ENCODE measurements at regions not wholly inside any gene's neighbourhood (a gene's known extent, or its start where the extent isn't known, plus 50 kb on each side); places are given as distances from the start of the nearest gene placed in this dataset.

DNA sequence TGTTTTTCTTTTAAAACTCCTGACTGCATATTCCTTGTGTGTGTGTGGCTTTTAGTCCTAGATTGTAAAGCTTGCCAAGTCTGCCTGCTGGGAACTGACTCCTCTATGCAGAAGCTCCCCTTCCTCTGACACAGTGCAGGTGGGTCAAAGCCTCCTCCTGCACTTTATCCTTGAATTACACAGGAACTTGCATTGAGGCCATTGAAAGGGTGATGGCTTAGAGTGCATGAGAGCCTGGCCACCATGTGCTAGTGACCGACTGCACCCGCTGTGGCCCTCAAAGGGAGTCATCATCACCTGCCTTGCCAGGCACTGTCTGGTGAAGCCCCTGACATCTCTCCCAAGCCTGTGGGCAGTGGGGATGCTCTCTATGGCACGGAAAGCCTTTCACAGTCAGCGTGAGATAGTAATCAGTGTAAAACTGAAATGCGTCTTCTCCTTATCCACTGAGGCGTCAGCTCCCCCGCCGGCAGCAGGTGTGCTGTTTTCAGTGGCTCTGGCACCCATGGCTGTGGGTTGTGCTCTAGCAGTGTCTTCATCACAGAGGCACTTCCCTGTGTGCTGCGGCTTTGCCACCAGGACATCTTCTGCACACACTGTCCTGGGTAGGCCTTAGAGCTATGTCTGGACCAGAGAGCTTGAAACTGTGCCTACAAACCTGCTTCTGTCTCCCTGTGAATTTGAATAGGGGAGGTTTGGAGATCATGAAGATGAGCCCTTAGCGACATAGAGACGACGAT, 87.9 kb downstream of the THBS2 start:
- H3K4me3 Mint-ChIP-seq, result no peak overlapping the region
- H3K9me3 ChIP-seq (ENCODE audit: control insufficient read depth, low read length, poor library complexity, severe bottlenecking), result no peaks in the 10 kb centered on the region
- DNase-seq (no peak), ATAC-seq (no peak)
- no peaks in the 10 kb centered on the region for H3K4me1 Mint-ChIP-seq
- H3K27ac Mint-ChIP-seq, result peak overlapping the region; percentile 54
- H3K27me3 Mint-ChIP-seq, result peaks cover 39% of the 10 kb centered on the region
- H3K36me3 Mint-ChIP-seq (ENCODE audit: low read depth), result no peaks in the 10 kb centered on the region

DNA sequence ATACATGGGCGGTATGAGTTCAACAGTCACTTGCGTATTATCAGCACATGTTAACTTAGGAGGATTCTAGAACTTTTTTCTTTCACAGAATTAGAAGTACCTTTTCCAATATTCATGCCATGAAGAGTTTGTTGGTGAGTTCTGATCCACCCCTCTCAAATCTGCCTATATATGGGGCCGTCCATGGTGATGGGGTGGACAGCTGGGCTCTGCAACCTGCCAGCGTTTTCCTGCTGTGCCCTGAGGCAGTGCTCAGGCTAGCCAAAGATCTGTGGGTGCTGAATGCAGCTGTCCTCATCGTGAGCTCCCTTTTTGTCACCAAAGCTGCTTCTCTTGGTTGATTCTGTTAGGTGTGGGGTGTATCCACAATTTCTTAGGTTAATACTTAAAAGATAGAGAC, 88.7 kb downstream of the THBS2 start:
- peak overlapping the region; percentile 32 for H3K27ac Mint-ChIP-seq
- H3K4me1 Mint-ChIP-seq, result no peaks in the 10 kb centered on the region
- H3K4me3 Mint-ChIP-seq, result no peak overlapping the region
- H3K27me3 Mint-ChIP-seq, result peaks cover 37% of the 10 kb centered on the region
- ATAC-seq (no peak), DNase-seq (no peak)
- H3K36me3 Mint-ChIP-seq (ENCODE audit: low read depth), result no peaks in the 10 kb centered on the region
- H3K9me3 ChIP-seq (ENCODE audit: control insufficient read depth, low read length, poor library complexity, severe bottlenecking), result no peaks in the 10 kb centered on the region

DNA sequence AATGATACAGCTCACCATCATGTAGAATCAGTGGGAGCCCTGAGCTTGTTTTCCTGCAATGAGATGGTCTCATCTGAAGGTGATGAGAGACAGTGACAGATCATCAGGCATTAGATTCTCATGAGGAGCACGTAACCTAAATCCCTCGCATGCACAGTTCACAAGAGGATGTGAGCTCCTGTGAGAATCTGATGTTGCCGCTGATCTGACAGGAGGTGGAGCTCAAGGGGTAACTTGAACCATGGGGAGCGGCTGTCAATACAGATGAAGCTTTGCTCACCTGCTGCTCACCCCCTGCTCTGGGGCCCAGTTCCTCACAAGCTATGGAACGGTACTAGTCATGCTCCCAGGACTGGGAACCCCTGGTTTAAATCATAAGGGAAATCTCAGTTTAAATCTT, 89.2 kb downstream of the THBS2 start:
- no peak overlapping the region for H3K27ac Mint-ChIP-seq
- ATAC-seq (no peak), DNase-seq (no peak)
- no peaks in the 10 kb centered on the region for H3K4me1 Mint-ChIP-seq
- H3K27me3 Mint-ChIP-seq, result peaks cover 41% of the 10 kb centered on the region
- H3K4me3 Mint-ChIP-seq, result no peak overlapping the region
- no peaks in the 10 kb centered on the region for H3K36me3 Mint-ChIP-seq (ENCODE audit: low read depth)
- no peaks in the 10 kb centered on the region for H3K9me3 ChIP-seq (ENCODE audit: control insufficient read depth, low read length, poor library complexity, severe bottlenecking)

DNA sequence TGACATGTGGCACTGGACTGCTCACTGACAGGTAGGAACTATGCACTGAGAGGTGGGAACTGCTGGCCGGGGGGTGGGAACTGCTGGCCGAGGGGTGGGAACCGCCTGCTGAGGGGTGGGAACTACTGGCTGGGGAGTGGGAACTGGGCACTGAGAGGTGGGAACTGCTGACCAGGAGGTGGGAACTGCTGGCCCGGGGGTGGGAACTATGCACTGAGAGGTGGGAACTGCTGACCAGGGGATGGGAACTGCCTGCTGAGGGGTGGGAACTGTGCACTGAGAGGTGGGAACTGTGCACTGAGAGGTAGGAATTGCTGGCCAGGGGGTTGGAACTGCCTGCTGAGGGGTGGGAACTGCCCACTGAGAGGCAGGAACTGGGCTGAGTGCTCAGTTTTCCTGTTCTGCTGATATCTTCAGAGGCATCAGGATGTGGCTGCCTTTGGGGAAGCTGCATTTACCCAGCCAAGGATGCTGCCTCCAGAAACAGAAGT, 90.2 kb downstream of the THBS2 start:
- no peak for DNase-seq
- ATAC-seq, result no peak
- Mint-ChIP-seq H3K27me3 (peaks cover 41% of the 10 kb centered on the region), H3K36me3 (ENCODE audit: low read depth) (no peaks in the 10 kb centered on the region), H3K4me1 (no peaks in the 10 kb centered on the region), H3K27ac (no peak overlapping the region), H3K4me3 (no peak overlapping the region)
- H3K9me3 ChIP-seq (ENCODE audit: control insufficient read depth, low read length, poor library complexity, severe bottlenecking), result no peaks in the 10 kb centered on the region

DNA sequence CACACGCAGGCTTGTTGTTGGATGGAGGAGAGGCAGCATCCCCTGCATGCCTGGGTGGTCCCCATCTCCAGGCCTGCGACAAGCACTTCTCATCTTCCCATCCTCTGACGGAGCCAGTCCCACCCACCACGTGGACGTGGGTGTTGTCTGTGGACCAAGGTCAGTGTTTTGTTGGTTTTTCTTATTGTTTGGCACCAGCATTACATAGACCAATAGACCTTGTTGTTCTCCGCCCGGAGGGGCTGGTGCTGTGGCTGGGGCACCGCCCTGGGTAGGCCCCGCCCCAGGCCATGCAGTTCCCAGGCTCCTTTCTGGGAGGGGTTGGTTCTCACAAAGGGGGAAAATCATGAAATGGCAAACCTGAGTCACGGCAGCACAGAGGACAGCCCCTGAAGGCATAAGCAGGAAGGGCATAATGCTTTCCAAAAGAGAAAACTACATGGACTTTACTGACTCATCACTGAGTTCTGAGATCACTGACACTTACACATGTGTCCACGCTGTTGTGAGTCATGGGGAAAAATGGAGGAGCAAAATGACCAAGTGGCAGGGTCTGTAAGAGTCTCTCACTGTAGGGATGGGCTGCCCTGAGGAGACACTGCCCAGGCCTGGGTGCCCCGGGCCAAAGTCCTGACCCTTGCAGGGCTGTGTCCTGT, 90.8 kb downstream of the THBS2 start:
- H3K27ac Mint-ChIP-seq, result no peak overlapping the region
- no peak for DNase-seq
- no peaks in the 10 kb centered on the region for H3K9me3 ChIP-seq (ENCODE audit: control insufficient read depth, low read length, poor library complexity, severe bottlenecking)
- peaks cover 37% of the 10 kb centered on the region for H3K27me3 Mint-ChIP-seq
- H3K4me1 Mint-ChIP-seq, result no peaks in the 10 kb centered on the region
- no peak for ATAC-seq
- no peak overlapping the region for H3K4me3 Mint-ChIP-seq
- H3K36me3 Mint-ChIP-seq (ENCODE audit: low read depth), result no peaks in the 10 kb centered on the region

DNA sequence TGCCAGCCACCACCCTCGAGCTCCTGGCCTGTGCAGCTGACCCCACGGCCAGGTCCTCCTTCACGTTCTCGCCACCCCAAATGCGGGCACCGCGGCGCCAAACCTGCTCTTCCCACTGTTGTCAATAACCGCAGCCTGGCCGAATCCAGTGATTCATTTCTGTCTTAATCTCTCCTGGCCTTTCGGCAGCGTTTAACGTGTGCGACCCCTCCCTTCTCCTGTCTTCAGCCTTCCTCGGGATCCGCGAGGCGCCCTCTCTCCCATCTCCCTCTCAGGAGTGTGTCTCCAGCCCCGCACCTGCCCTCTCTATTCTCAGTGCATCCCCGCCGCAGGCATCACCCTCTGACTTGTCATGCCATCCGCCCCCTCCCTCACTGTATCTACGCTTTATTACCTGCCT, 91.4 kb downstream of the THBS2 start:
- no peak for DNase-seq
- no peaks in the 10 kb centered on the region for H3K4me1 Mint-ChIP-seq
- H3K27me3 Mint-ChIP-seq, result peaks cover 39% of the 10 kb centered on the region
- no peak for ATAC-seq
- H3K4me3 Mint-ChIP-seq, result no peak overlapping the region
- H3K9me3 ChIP-seq (ENCODE audit: control insufficient read depth, low read length, poor library complexity, severe bottlenecking), result no peaks in the 10 kb centered on the region
- no peaks in the 10 kb centered on the region for H3K36me3 Mint-ChIP-seq (ENCODE audit: low read depth)
- no peak overlapping the region for H3K27ac Mint-ChIP-seq

DNA sequence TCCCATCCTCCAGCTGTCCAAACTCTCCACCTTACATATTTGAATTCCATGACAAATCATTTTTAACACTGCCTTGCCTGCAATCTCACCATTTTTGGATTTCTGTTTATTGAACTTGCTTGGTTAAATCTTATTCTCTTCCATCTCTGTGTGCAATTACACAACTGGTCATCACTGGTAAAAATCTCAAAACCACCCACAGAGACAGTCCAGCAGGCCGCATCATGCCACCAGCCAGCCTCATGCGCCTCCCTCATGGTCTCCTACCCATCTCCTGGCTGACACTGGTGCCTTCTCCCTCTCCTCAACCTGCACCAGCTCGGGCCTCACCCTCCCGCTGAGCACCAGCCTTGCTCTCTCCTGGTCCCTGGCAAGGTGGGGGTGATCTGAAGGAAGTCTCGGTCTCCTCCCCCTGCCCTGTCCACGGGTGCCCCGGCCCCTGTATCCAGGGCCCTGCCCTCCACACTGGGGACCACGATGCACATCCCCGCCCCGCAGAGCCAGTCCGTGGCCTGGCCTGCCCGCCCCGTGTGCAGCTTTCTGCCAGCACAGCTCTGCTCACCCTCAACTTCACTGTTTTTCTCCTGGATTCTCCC, 92.0 kb downstream of the THBS2 start:
- H3K36me3 Mint-ChIP-seq (ENCODE audit: low read depth), result no peaks in the 10 kb centered on the region
- DNase-seq (no peak), ATAC-seq (no peak)
- H3K4me3 Mint-ChIP-seq, result no peak overlapping the region
- no peaks in the 10 kb centered on the region for H3K9me3 ChIP-seq (ENCODE audit: control insufficient read depth, low read length, poor library complexity, severe bottlenecking)
- peaks cover 42% of the 10 kb centered on the region for H3K27me3 Mint-ChIP-seq
- no peaks in the 10 kb centered on the region for H3K4me1 Mint-ChIP-seq
- H3K27ac Mint-ChIP-seq, result no peak overlapping the region

DNA sequence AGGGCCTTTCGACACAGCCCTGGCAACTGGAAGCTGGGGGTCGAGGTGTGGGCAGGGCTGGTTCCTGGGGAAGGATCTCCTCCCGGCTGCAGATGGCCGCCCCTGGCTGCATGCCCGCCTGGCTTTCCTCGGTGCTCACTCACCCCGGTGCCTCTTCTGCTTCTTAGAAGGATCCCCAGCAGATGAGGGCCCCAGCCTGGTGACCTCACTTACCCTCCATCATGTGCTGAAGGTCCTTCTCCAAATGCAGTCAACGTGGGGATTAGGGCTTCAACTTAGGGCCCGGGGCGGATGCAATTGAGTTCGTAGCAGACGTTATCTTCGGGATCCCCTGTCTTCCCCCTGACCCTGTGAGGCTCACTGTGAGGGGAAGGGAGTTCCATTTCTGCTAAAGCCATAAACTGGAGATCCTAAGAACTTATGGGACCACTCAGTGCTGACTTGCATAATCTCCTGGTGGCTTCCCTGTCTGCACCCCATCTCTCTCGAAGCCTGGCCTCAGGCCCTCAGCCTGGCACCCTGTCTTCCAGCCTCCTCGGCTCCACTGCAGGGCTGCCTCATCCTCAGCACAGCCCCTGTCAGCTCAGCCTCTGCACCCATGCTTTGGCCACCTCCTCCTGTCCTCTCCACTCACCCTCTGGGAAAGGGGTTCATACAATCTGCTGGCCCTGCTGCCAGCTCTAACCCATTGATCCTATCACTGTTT, 92.6 kb downstream of the THBS2 start:
- no peaks in the 10 kb centered on the region for H3K36me3 Mint-ChIP-seq (ENCODE audit: low read depth)
- no peaks in the 10 kb centered on the region for H3K9me3 ChIP-seq (ENCODE audit: control insufficient read depth, low read length, poor library complexity, severe bottlenecking)
- H3K4me3 Mint-ChIP-seq, result no peak overlapping the region
- DNase-seq (no peak), ATAC-seq (no peak)
- H3K4me1 Mint-ChIP-seq, result no peaks in the 10 kb centered on the region
- peaks cover 38% of the 10 kb centered on the region for H3K27me3 Mint-ChIP-seq
- no peak overlapping the region for H3K27ac Mint-ChIP-seq

DNA sequence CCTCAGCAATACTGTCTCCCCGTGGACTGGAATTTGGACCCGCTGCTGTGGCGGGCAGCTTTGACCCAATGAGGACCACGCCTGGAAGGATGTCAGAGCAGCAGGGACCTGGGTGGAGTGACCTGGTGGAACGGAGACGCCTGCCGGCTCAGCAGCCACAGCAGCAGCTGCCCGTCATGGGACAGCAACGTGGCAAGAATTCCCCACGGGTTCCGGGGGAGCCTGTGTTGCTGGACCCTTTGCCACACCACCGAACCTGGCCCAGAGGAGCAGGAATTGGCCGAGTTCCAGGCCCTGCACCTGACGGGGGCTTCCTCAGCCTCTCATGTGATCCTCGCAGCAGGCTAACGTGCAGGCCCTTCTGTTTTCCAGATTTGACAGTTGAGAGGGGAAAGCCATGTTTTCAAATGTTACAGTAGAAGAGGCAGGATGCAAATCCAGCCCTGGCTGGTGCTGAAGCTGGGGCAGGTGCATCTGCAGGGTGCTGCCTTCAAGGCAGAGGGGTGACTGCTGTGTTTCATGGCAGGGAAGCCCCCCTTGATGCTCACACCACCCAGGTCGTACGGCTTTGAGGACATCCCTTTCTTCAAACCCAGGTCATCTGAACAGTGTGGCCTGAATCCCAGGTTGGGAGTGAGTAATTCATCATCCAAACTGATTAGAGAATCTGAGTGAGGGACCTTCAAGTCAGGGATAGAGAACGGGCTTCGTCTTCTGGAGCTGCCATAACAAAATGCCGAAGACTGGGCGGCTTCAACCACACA, 93.4 kb downstream of the THBS2 start:
- Mint-ChIP-seq H3K27ac (no peak overlapping the region), H3K36me3 (ENCODE audit: low read depth) (no peaks in the 10 kb centered on the region), H3K4me1 (no peaks in the 10 kb centered on the region), H3K4me3 (no peak overlapping the region), H3K27me3 (peaks cover 35% of the 10 kb centered on the region)
- ATAC-seq, result no peak
- no peak for DNase-seq
- no peaks in the 10 kb centered on the region for H3K9me3 ChIP-seq (ENCODE audit: control insufficient read depth, low read length, poor library complexity, severe bottlenecking)

DNA sequence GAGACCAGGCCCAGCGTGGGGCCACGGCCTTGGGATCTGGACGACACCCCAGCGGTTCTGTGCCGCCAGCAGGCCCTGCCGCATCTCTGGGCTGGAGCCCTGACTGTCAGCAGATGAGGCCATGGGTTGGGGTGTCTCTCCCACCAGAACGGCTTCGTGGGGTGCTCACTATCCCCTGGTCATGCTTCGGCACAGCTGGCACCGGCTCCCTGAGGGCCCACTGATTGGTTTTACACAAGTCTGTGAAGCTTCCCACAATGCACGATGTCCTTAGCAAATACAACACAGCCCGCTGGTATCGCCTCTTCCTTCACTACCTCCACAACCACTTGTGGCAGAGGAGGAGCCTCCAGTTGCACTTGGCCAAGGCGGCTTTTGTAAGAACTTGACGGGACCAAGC, 94.3 kb downstream of the THBS2 start:
- no peaks in the 10 kb centered on the region for H3K9me3 ChIP-seq (ENCODE audit: control insufficient read depth, low read length, poor library complexity, severe bottlenecking)
- Mint-ChIP-seq H3K27me3 (peaks cover 35% of the 10 kb centered on the region), H3K27ac (no peak overlapping the region), H3K4me3 (no peak overlapping the region), H3K36me3 (ENCODE audit: low read depth) (no peaks in the 10 kb centered on the region), H3K4me1 (no peaks in the 10 kb centered on the region)
- ATAC-seq (no peak), DNase-seq (no peak)

DNA sequence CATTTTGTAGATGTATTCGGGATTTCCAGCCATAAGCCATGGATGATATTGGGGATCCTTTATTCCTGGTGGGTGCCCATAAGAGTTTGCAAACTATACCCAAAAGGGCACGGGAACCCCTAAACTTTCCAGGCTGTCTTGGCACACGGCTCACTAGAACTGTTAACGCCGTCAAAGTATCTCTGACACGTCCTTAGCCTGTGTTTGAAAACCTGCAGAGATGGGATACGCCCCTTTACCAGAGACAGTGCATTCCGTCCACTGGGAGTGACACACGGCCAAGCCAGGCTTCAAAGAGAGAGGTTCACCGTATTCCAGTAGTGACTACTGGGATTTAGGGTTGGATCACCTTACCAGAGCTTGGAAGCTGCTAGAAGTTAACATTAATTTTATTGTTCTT, 95.0 kb downstream of the THBS2 start:
- Mint-ChIP-seq H3K27me3 (peaks cover 39% of the 10 kb centered on the region), H3K27ac (no peak overlapping the region), H3K36me3 (ENCODE audit: low read depth) (no peaks in the 10 kb centered on the region), H3K4me1 (no peaks in the 10 kb centered on the region), H3K4me3 (no peak overlapping the region)
- ATAC-seq (no peak), DNase-seq (no peak)
- H3K9me3 ChIP-seq (ENCODE audit: control insufficient read depth, low read length, poor library complexity, severe bottlenecking), result no peaks in the 10 kb centered on the region

DNA sequence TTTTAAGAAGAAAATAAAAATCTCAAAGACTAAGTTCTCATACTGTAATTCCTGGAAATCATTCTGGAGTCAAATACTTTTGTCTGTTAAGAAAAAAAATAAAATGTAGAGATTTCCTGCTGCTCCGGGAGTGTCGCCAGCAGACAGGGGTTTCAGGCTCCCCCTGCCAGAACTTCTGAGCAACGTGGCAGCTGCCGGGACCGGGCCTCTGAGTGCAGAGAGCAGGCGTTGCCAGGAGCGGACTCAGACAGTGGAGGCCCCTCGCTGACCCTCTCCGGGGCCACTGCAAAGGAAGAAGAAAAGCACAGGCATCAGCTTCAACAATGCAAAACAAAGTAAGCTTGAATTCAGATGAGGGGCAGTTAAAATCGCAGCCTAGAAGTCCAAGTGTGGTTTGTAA, 95.5 kb downstream of the THBS2 start:
- Mint-ChIP-seq H3K36me3 (ENCODE audit: low read depth) (no peaks in the 10 kb centered on the region), H3K4me3 (no peak overlapping the region), H3K27ac (no peak overlapping the region), H3K27me3 (peaks cover 39% of the 10 kb centered on the region), H3K4me1 (no peaks in the 10 kb centered on the region)
- H3K9me3 ChIP-seq (ENCODE audit: control insufficient read depth, low read length, poor library complexity, severe bottlenecking), result no peaks in the 10 kb centered on the region
- ATAC-seq, result no peak
- DNase-seq, result no peak

Measured in T-helper 17 cell (primary cell).